WERI-Rb-1 (cell line): ENCODE measurements at regions not wholly inside any gene's neighbourhood (a gene's known extent, or its start where the extent isn't known, plus 50 kb on each side); places are given as distances from the start of the nearest gene placed in this dataset.
A peak's percentile ranks its signal among the peaks of the same experiment; 100 is the strongest.

Source experiments
- DNase-seq: peaks from one replicate; pipeline ENCODE4 v3.0.0-alpha.2; 2020
- H3K27ac ChIP-seq: fragments of 250-450 bp; sonication (Bioruptor Pico); 2 replicates; pipeline ENCODE4 v1.5.1; 2020; ENCODE audit warnings: mild to moderate bottlenecking, moderate library complexity
- H3K27me3 ChIP-seq: fragments of 250-450 bp; sonication (Bioruptor Pico); 2 replicates; pipeline ENCODE4 v1.5.1; 2021; ENCODE audit warnings: mild to moderate bottlenecking, low read depth, moderate library complexity; ENCODE audit not compliant: insufficient read depth, severe bottlenecking
- H3K36me3 ChIP-seq: fragments of 250-450 bp; sonication (Bioruptor Pico); 2 replicates; pipeline ENCODE4 v1.5.1; 2020; ENCODE audit warnings: mild to moderate bottlenecking, moderate library complexity
- H3K4me3 ChIP-seq: 2 replicates; pipeline ENCODE4 v1.5.1; 2011; ENCODE audit warnings: low read depth, mild to moderate bottlenecking, control low read depth, low read length
- H3K9me3 ChIP-seq: fragments of 250-450 bp; sonication (Bioruptor Pico); 2 replicates; pipeline ENCODE4 v1.5.1; 2021; ENCODE audit warnings: mild to moderate bottlenecking, moderate library complexity; ENCODE audit not compliant: severe bottlenecking
- TF ChIP-seq, protein P1 (sequence below): IDR thresholded peaks from 2 replicates; pipeline ENCODE4 v1.5.1; 2011; ENCODE audit warnings: low read depth, mild to moderate bottlenecking, control low read depth, inconsistent platforms, low read length

DNA sequence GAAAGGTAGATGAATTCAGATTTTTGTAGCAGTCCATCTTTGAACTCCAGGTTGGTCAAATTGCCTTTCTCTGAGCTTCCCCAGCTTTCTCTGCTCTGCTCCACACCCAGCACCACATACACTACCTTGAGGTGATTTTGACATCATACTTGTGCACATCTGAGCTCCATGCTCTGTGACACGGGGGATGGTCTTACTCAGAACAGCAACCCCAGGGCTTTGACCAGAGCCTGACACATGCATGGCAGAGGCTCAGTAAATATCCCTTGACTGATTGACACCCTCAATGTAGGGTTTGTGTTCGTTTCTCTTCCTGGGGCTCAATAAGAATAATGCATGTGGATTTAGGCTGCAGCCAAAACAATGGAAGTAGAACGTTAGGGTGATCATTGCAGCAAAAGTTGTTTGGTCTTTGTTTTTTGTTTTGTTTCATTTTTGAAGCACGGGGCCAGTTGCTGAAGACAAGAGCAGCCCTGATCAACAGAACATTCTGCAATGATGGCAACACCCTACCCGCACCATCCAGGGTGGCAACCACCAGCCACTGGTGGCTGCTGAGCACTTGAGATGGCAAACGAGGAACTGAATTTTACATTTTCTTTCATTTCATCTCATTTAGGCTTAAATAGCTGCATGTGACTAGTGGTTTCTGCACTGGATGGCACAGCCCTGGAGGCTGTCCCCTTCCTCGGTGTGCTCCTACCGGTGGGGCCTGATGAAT is 224.8 kb upstream of the TNRC6C start:
- no peak overlapping the region for H3K4me3 ChIP-seq
- no peaks in the 10 kb centered on the region for H3K27me3 ChIP-seq
- H3K36me3 ChIP-seq: no peaks in the 10 kb centered on the region
- peak overlapping the region; percentile 90 for H3K27ac ChIP-seq
- TF ChIP-seq, protein P1, sequence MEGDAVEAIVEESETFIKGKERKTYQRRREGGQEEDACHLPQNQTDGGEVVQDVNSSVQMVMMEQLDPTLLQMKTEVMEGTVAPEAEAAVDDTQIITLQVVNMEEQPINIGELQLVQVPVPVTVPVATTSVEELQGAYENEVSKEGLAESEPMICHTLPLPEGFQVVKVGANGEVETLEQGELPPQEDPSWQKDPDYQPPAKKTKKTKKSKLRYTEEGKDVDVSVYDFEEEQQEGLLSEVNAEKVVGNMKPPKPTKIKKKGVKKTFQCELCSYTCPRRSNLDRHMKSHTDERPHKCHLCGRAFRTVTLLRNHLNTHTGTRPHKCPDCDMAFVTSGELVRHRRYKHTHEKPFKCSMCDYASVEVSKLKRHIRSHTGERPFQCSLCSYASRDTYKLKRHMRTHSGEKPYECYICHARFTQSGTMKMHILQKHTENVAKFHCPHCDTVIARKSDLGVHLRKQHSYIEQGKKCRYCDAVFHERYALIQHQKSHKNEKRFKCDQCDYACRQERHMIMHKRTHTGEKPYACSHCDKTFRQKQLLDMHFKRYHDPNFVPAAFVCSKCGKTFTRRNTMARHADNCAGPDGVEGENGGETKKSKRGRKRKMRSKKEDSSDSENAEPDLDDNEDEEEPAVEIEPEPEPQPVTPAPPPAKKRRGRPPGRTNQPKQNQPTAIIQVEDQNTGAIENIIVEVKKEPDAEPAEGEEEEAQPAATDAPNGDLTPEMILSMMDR: no peak
- H3K9me3 ChIP-seq: peaks cover 18% of the 10 kb centered on the region
- DNase-seq: no peak

- no peaks in the 10 kb centered on the region for H3K27me3 ChIP-seq
- H3K9me3 ChIP-seq: peaks cover 18% of the 10 kb centered on the region
- DNase-seq: peak; percentile 99
- no peaks in the 10 kb centered on the region for H3K36me3 ChIP-seq
- TF ChIP-seq, protein P1: no peak
- H3K27ac ChIP-seq: peak overlapping the region; percentile 90
- peak overlapping the region; percentile 26 for H3K4me3 ChIP-seq
These were observed 224.0 kb upstream of the TNRC6C start for GRCh38 chr17:77734371-77735080.

DNA sequence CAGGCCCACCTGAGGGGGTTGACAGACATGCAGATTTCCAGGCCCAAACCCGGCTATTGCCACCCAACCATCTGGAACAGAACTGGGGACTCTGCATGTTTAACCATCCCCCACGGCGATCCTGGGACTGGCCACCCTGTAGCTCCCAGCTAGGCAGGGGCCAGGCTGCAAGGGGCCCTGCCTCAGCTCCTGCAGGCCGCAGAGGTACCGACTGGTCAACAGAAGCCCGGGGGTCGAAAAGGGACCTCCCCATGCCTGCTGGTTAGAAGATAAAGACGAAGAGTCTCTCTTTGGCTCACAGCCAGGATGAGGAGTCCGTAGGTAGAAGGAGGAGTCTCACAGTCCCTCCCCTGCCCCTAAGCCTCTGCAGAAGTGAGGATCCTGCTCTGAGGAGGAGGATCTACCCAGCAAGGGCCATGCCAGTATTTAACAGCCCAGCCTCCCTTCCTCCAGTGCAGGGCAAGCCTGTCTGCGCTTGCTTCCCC is 223.4 kb upstream of the TNRC6C start:
- peak; percentile 89 for DNase-seq
- H3K9me3 ChIP-seq: peaks cover 18% of the 10 kb centered on the region
- peak overlapping the region; percentile 26 for H3K4me3 ChIP-seq
- no peaks in the 10 kb centered on the region for H3K27me3 ChIP-seq
- no peaks in the 10 kb centered on the region for H3K36me3 ChIP-seq
- H3K27ac ChIP-seq: peak overlapping the region; percentile 90
- TF ChIP-seq, protein P1: no peak

DNA sequence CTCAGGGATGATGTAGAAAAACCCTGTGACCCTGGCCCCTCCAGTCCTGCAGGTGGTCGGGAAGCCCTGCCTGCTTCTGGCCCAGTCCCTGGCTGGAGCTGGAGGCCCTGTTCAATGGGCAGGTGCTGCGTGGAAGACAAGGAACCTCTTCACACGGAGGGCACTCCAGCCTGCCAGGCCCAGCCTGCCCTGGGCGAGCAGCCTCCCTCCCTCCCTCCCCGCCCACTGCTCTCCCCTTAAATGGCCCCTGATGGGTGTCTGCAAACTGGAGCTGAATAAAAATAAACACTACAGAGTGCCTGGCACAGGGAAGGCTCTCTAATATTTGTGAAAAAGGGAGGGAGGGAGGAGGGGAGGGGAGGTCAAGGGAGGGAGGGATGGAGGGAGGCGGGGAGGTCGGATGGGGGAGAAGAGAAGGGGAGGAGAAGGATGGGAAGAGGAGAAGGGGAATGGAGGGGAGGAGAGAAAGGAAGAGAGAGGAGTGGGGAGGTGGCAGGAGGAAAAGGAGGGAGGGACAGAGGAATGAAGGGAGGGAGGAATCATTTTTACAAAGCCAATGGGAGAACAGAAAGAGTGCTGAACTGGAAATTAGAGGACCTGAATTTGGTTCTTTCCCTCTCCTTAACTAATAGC is 222.8 kb upstream of the TNRC6C start:
- no peaks in the 10 kb centered on the region for H3K27me3 ChIP-seq
- no peak for DNase-seq
- H3K27ac ChIP-seq: peak overlapping the region; percentile 90
- TF ChIP-seq, protein P1: no peak
- H3K9me3 ChIP-seq: peaks cover 18% of the 10 kb centered on the region
- H3K36me3 ChIP-seq: no peaks in the 10 kb centered on the region
- peak overlapping the region; percentile 26 for H3K4me3 ChIP-seq

- Histone ChIP-seq H3K27ac (peak overlapping the region; percentile 57), H3K9me3 (peaks cover 19% of the 10 kb centered on the region), H3K27me3 (no peaks in the 10 kb centered on the region), H3K4me3 (no peak overlapping the region), H3K36me3 (no peaks in the 10 kb centered on the region)
- TF ChIP-seq, protein P1: no peak
- DNase-seq: no peak
These were observed 222.3 kb upstream of the TNRC6C start for GRCh38 chr17:77736199-77736585.
